Heart right ventricle (tissue), 16 donors: ENCODE measurements at regions not wholly inside any gene's neighbourhood (a gene's known extent, or its start where the extent isn't known, plus 50 kb on each side); places are given as distances from the start of the nearest gene placed in this dataset.

ENCODE experiments used
- ATAC-seq, 8 donors: fragments of 200-7000 bp; cut with Tn5 transposase; one replicate each; pipeline ENCODE4 v1.9.1; 2020; ENCODE audit warnings: mild to moderate bottlenecking in 8 of 8, moderate library complexity in 8 of 8, moderate number of reproducible peaks in 1 of 8
- DNase-seq, 2 donors: peaks; one replicate each; pipeline ENCODE4 v3.0.0-alpha.2; 2020
- H3K27ac ChIP-seq, 10 donors: fragments of 200-600 bp; sonication (generic) in 2 of 10; one replicate each; pipeline versions ENCODE4 v1.5.0 to v1.8.0; 2020 to 2022; ENCODE audit warnings: mild to moderate bottlenecking in 3 of 10
- H3K27me3 ChIP-seq, 7 donors: fragments of 200-600 bp; one replicate each; pipeline ENCODE4 v1.8.0; 2021 to 2022; ENCODE audit warnings: mild to moderate bottlenecking in 2 of 7
- H3K36me3 ChIP-seq, 9 donors: fragments of 200-600 bp; sonication (generic) in 1 of 9; one replicate each; pipeline versions ENCODE4 v1.5.0 to v1.8.0; 2020 to 2022; ENCODE audit warnings: mild to moderate bottlenecking in 2 of 9
- H3K4me1 ChIP-seq, 9 donors: fragments of 200-600 bp; sonication (generic) in 1 of 9; one replicate each; pipeline versions ENCODE4 v1.5.0 to v1.8.0; 2020 to 2022; ENCODE audit warnings: mild to moderate bottlenecking in 4 of 9
- H3K4me3 ChIP-seq, 10 donors: fragments of 200-600 bp; sonication (generic) in 2 of 10; one replicate each; pipeline versions ENCODE4 v1.5.0 to v1.8.0; 2020 to 2022; ENCODE audit warnings: mild to moderate bottlenecking in 7 of 10, moderate library complexity in 2 of 10
- H3K9me3 ChIP-seq, 11 donors: fragments of 200-600 bp in 10 of 11; sonication (generic) in 2 of 11; one replicate each; pipeline versions ENCODE4 v1.5.0 to v1.8.0; 2013 to 2022; ENCODE audit warnings: mild to moderate bottlenecking in 2 of 11, control low read depth in 1 of 11, moderate library complexity in 1 of 11
- WGBS, 2 donors: extraction: QIAGEN DNeasy Blood & Tissue Kit; methylation state at CpG; one replicate each; pipeline ENCODE4 v1.1.7; 2013; ENCODE audit warnings: inconsistent platforms in 1 of 2; 5-methylcytosine and 5-hydroxymethylcytosine counted together
- intact Hi-C, 10 donors: fragments of 100-400 bp; cut with DNase I; formaldehyde crosslinking; loops; one replicate each; pipeline versions ENCODE4 v1.11.1 to v1.14.2; 2022
- TF ChIP-seq, protein P1 (sequence below), 9 donors: fragments of 200-600 bp; sonication (generic) in 2 of 9; IDR thresholded peaks; one replicate each; pipeline versions ENCODE4 v1.5.0 to v1.8.0; 2021 to 2022; ENCODE audit warnings: antibody characterized with exemption in 9 of 9, mild to moderate bottlenecking in 5 of 9, moderate library complexity in 1 of 9
- donor health status: Arrhythmogenic right ventricular cardiomyopathy.
- donor health status: ischemic (EF 13 %, LVEDD 7.1; RV severe dilation, severe dysfunction).
- donor health status: healthy with polysubstance abuse.
- donor health status: DM: no; HTN: yes; CAD: no.
- donor health status: DM: no; HTN: no; CAD: no.
- donor health status: ischemic (EF 25% LVEDD 6.9; RV normal size, moderate dysfunction).
- donor health status: ischemic (EF 25% LVEDD 5.7; RV mildly dilated, moderate dysfunction).
- donor health status: healthy.
- donor health status: DM: yes; HTN: yes; CAD: no.
- donor health status: Ischemic cardiomyopathy.
- donor health status: ischemic (EF 35%, LVEDD 5.7; RV mildly dilated, moderate dysfunction).
- donor health status: nonischemic (EF 11% LVEDD 7.7; RV severe dilation, severe dysfunction).
- donor health status: DM: yes; HTN: yes; CAD: no.
- donor health status: PGD.
- donor health status: ischemic (EF 29% LVEDD 5.4; RV normal size, mild dysfunction).
- donor health status: nonischemic (EF 23%, LVEDD 6.1; RV moderate dilation, normal function).

- H3K4me1 ChIP-seq = no peaks in the 10 kb centered on the region
- no peaks in the 10 kb centered on the region for H3K9me3 ChIP-seq
- no peak overlapping the region for H3K4me3 ChIP-seq
- DNase-seq = no peak
- WGBS, 2 donors = 72 to 80% methylated on average over 2 of the region's 2 CpGs
- peaks cover 0 to 27% (median 6%) of the 10 kb centered on the region in 7 donors for H3K27me3 ChIP-seq
- H3K36me3 ChIP-seq = no peaks in the 10 kb centered on the region
- ATAC-seq = peak in 1 of 8 donors; percentile 33
- TF ChIP-seq, protein P1, sequence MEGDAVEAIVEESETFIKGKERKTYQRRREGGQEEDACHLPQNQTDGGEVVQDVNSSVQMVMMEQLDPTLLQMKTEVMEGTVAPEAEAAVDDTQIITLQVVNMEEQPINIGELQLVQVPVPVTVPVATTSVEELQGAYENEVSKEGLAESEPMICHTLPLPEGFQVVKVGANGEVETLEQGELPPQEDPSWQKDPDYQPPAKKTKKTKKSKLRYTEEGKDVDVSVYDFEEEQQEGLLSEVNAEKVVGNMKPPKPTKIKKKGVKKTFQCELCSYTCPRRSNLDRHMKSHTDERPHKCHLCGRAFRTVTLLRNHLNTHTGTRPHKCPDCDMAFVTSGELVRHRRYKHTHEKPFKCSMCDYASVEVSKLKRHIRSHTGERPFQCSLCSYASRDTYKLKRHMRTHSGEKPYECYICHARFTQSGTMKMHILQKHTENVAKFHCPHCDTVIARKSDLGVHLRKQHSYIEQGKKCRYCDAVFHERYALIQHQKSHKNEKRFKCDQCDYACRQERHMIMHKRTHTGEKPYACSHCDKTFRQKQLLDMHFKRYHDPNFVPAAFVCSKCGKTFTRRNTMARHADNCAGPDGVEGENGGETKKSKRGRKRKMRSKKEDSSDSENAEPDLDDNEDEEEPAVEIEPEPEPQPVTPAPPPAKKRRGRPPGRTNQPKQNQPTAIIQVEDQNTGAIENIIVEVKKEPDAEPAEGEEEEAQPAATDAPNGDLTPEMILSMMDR (IDR thresholded peaks at IDR 0.05) = no peak
- no peak overlapping the region for H3K27ac ChIP-seq
- intact Hi-C loops = no loop called here
Measured at GRCh38 chr7:142320883-142321282, 63.0 kb upstream of the PRSS58 start.

DNA sequence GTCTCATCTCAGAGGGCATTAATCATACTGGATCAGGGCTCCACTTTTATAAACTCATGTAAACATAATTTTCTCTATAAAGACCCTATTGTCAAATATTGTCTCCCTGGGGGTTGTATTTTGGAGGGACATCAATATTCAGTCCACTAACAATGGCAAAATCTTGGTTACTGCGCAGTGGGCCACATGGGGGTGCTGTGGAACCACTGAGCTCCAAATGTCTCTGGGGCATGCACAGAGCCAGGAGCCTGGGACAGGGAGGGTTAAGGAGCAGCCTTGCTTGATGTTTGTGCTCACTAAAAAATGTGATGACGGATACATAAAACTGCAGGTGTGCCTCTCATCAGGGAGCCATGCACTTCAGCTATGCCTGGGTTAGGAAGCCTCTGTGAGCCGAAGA lies 62.1 kb upstream of the PRSS58 start:
- no peak overlapping the region for H3K27ac ChIP-seq
- peaks cover 0 to 27% (median 6%) of the 10 kb centered on the region in 7 donors for H3K27me3 ChIP-seq
- no peak for DNase-seq
- no peaks in the 10 kb centered on the region for H3K4me1 ChIP-seq
- TF ChIP-seq, protein P1 (IDR thresholded peaks at IDR 0.05) = peak in 2 of 9 donors; percentile 17 to 24
- no peak overlapping the region for H3K4me3 ChIP-seq
- WGBS, 2 donors = 40 to 44% methylated on average over 3 of the region's 3 CpGs
- intact Hi-C loops = no loop called here
- no peaks in the 10 kb centered on the region for H3K9me3 ChIP-seq
- ATAC-seq = no peak
- H3K36me3 ChIP-seq = no peaks in the 10 kb centered on the region

DNA sequence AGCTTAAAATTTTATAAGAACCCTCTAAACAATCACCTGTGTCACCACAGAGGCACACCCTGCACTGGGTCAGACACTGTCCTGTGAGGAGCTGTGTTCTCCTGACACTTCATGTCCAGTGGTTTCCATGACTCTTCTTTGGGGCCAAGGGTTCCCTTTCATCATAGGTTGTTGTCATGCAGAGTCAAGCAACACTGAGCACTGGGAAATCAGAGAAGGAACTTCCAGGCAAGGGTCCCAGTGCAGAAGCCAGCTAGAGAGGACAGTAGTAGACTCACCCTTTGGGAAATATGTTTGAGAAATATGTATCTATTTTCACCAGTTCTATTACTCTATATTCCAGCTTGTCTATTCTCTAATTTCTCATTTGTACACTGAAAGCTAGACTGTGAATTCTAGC lies 56.4 kb upstream of the PRSS58 start:
- intact Hi-C loops = no loop called here
- Histone ChIP-seq H3K36me3 (no peaks in the 10 kb centered on the region), H3K4me1 (no peaks in the 10 kb centered on the region), H3K27me3 (peaks cover 0 to 15% (median 2%) of the 10 kb centered on the region in 7 donors), H3K27ac (no peak overlapping the region), H3K4me3 (no peak overlapping the region), H3K9me3 (no peaks in the 10 kb centered on the region)
- no peak for ATAC-seq
- TF ChIP-seq, protein P1 (IDR thresholded peaks at IDR 0.05) = no peak
- no peak for DNase-seq

GRCh38 chr7:142313528-142313927 lies 55.7 kb upstream of the PRSS58 start:
- Histone ChIP-seq H3K27ac (no peak overlapping the region), H3K4me3 (no peak overlapping the region), H3K4me1 (no peaks in the 10 kb centered on the region), H3K36me3 (no peaks in the 10 kb centered on the region), H3K9me3 (no peaks in the 10 kb centered on the region), H3K27me3 (peaks cover 0 to 15% (median 0%) of the 10 kb centered on the region in 7 donors)
- TF ChIP-seq, protein P1 (IDR thresholded peaks at IDR 0.05) = no peak
- intact Hi-C loops = no loop called here
- WGBS, 2 donors = 70 to 75% methylated on average over 11 of the region's 11 CpGs
- ATAC-seq (no peak), DNase-seq (no peak)
